HEK293 (cell line): ENCODE measurements at regions not wholly inside any gene's neighbourhood (a gene's known extent, or its start where the extent isn't known, plus 50 kb on each side); places are given as distances from the start of the nearest gene placed in this dataset.

Experiments used
- TCF7L2 ChIP-seq: IDR thresholded peaks from 2 replicates; pipeline ENCODE4 v1.6.1; 2011; ENCODE audit warnings: low read depth, mild to moderate bottlenecking, inconsistent platforms, low read length, moderate library complexity, borderline replicate concordance
- ZNF629 ChIP-seq: fragments of 450-650 bp; formaldehyde crosslinking; IDR thresholded peaks from 2 replicates; pipeline ENCODE4 v1.5.1; 2017; ENCODE audit warnings: missing biosample characterization, missing genetic modification characterization

DNA sequence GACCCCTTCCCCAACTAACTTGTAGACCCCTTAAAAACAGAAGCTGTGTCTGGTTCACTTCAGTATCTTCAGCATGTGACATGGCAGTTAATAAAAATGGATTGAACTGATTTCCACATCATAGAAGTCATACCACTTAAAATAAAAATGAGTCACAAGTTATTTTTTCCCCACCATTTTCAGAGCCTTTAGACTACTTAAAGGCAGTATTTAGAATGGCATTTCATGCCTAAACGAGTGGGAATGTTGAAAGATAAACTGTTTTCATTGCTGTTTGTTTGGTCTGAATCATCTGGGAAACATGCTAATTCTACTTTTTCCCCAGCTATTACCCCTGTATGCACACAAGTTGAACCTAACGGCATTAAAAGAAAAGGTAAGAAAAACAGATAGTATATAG, 324.0 kb downstream of the RAB38 start:
- TF ChIP-seq ZNF629, result no peak
- no peak for TF ChIP-seq TCF7L2
